ENCODE measurements at regions not wholly inside any gene's neighbourhood (a gene's known extent, or its start where the extent isn't known, plus 50 kb on each side); places are given as distances from the start of the nearest gene placed in this dataset.
"Not testable (repeated sequence)": the region's sequence is repeated elsewhere in the genome, so short reads cannot be mapped to it uniquely, and the experiment has no call there.

DNA sequence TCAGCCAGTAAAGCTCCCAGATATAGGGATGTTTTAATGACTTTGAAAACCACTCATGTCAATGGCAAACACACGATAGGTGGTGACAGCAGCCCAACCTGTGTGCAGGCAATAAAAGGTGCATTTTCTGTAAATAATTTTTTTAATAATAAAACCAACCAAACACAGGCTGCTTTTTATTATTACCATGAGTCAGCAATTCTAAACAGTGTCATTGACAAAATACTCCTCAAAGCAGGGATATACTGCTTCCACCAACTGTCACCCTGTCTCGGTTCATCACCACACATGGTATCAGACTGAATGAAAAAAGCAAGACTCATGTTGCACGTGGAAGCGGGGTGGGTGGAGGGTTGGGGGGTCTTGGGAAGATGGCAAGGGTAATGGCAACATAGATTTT, 195.9 kb downstream of the ANKRD60 start:
- no peak overlapping the region for H3K27ac Mint-ChIP-seq
- H3K4me3 Mint-ChIP-seq: no peak overlapping the region
- no peaks in the 10 kb centered on the region for H4K20me1 ChIP-seq (ENCODE audit: control insufficient read depth, insufficient read depth, insufficient read length)
- no peak overlapping the region for H3K4ac ChIP-seq (ENCODE audit: low read depth, low read length)
- H3K27ac ChIP-seq (ENCODE audit: insufficient read length, low read depth, low read length): no peak overlapping the region
- no peaks in the 10 kb centered on the region for H3K9me3 ChIP-seq (ENCODE audit: control insufficient read depth, low read depth, low read length)
- H3K18ac ChIP-seq (ENCODE audit: insufficient read length, low read depth, low read length): no peak overlapping the region
- H2BK120ac ChIP-seq (ENCODE audit: low read depth, low read length, poor library complexity, severe bottlenecking): no peak overlapping the region
- TF ChIP-seq, protein P1, sequence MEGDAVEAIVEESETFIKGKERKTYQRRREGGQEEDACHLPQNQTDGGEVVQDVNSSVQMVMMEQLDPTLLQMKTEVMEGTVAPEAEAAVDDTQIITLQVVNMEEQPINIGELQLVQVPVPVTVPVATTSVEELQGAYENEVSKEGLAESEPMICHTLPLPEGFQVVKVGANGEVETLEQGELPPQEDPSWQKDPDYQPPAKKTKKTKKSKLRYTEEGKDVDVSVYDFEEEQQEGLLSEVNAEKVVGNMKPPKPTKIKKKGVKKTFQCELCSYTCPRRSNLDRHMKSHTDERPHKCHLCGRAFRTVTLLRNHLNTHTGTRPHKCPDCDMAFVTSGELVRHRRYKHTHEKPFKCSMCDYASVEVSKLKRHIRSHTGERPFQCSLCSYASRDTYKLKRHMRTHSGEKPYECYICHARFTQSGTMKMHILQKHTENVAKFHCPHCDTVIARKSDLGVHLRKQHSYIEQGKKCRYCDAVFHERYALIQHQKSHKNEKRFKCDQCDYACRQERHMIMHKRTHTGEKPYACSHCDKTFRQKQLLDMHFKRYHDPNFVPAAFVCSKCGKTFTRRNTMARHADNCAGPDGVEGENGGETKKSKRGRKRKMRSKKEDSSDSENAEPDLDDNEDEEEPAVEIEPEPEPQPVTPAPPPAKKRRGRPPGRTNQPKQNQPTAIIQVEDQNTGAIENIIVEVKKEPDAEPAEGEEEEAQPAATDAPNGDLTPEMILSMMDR (conservative IDR thresholded peaks at IDR 0.05): no peak
- H2AFZ ChIP-seq (ENCODE audit: low read length): no peak overlapping the region
- no peak overlapping the region for H3K56ac ChIP-seq (ENCODE audit: insufficient read length, low read depth, low read length)
- H3K4me1 Mint-ChIP-seq: peaks cover 4 to 6% of the 10 kb centered on the region in 2 experiments; a peak in 2 of 4 replicates
- no peaks in the 10 kb centered on the region for H3K36me3 Mint-ChIP-seq (ENCODE audit: insufficient read depth in 1 of 3, low read depth in 3 of 3)
- no CpG with 5 or more reads among the region's 4 CpGs for WGBS (ENCODE audit: extremely low coverage, insufficient read length, low lambda C conversion rate)
- no peaks in the 10 kb centered on the region for H3K79me1 ChIP-seq (ENCODE audit: insufficient read depth, low read depth, low read length, poor library complexity, severe bottlenecking)
- no peaks in the 10 kb centered on the region for H3K9me3 Mint-ChIP-seq
- no peak overlapping the region for H2BK15ac ChIP-seq (ENCODE audit: low read depth, low read length)
- no peaks in the 10 kb centered on the region for H3K79me2 ChIP-seq (ENCODE audit: insufficient read depth, low read length)
- H4K8ac ChIP-seq (replicated peaks; ENCODE audit: insufficient read length, low read depth, low read length): no peak overlapping the region
- H2BK20ac ChIP-seq (ENCODE audit: low read depth, low read length, poor library complexity, severe bottlenecking): no peak overlapping the region
- no peak for DNase-seq
- no peaks in the 10 kb centered on the region for H3K27me3 Mint-ChIP-seq (ENCODE audit: low read depth)
- no peaks in the 10 kb centered on the region for H3K27me3 ChIP-seq (ENCODE audit: insufficient read depth, low read length)
- no peak overlapping the region for H2BK12ac ChIP-seq (ENCODE audit: insufficient read length, low read depth, low read length)
- no peak overlapping the region for H3T11ph ChIP-seq (ENCODE audit: low read length)
- no peak overlapping the region for H2BK5ac ChIP-seq (ENCODE audit: insufficient read length, low read length)
- H4K5ac ChIP-seq (ENCODE audit: insufficient read length, low read depth, low read length): no peak overlapping the region
- H3K23ac ChIP-seq (ENCODE audit: insufficient read length, low read depth, low read length): no peak overlapping the region
- H3K4me2 ChIP-seq (ENCODE audit: insufficient read depth, insufficient read length, low read length): no peak overlapping the region
- no peaks in the 10 kb centered on the region for H3K23me2 ChIP-seq (ENCODE audit: insufficient read length, low read depth, low read length, poor library complexity, severe bottlenecking)
- no peak overlapping the region for H2AK5ac ChIP-seq (ENCODE audit: insufficient read length, low read length)
- no peak overlapping the region for H3K9ac ChIP-seq (ENCODE audit: extremely low read depth, insufficient read length, low read length)
- no peak overlapping the region for H3K14ac ChIP-seq (ENCODE audit: insufficient read depth, low read length)
- H3K4me1 ChIP-seq (ENCODE audit: insufficient read depth, low read length): no peaks in the 10 kb centered on the region
- H4K91ac ChIP-seq (ENCODE audit: insufficient read length, low read depth, low read length): no peak overlapping the region

DNA sequence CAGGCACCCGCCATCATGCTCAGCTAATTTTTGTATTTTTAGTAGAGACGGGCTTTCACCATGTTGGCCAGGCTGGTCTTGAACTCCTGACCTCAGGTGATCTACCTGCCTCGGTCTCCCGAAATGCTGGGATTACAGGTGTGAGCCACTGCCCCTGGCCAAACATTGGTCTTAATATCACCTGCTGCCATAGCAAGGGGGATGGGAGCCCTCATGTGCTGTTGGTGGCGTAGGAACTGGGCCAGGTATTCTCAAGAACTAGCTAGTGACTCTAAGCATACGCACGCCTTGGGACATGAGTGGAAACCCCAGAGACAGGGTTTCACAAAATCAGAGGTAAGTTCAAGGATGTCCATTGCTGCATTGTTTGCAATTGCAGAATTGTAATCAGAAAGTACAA, 197.1 kb downstream of the ANKRD60 start:
- H3K4me2 ChIP-seq (ENCODE audit: insufficient read depth, insufficient read length, low read length); DNase-seq; H2BK120ac ChIP-seq (ENCODE audit: low read depth, low read length, poor library complexity, severe bottlenecking); H3T11ph ChIP-seq (ENCODE audit: low read length); H2BK12ac ChIP-seq (ENCODE audit: insufficient read length, low read depth, low read length); H3K14ac ChIP-seq (ENCODE audit: insufficient read depth, low read length); H3K23me2 ChIP-seq (ENCODE audit: insufficient read length, low read depth, low read length, poor library complexity, severe bottlenecking); H4K20me1 ChIP-seq (ENCODE audit: control insufficient read depth, insufficient read depth, insufficient read length); H3K79me2 ChIP-seq (ENCODE audit: insufficient read depth, low read length); H2AFZ ChIP-seq (ENCODE audit: low read length); H2AK5ac ChIP-seq (ENCODE audit: insufficient read length, low read length); H4K91ac ChIP-seq (ENCODE audit: insufficient read length, low read depth, low read length); H3K27ac ChIP-seq (ENCODE audit: insufficient read length, low read depth, low read length); H3K4me3 Mint-ChIP-seq; H3K27me3 Mint-ChIP-seq (ENCODE audit: low read depth); H3K18ac ChIP-seq (ENCODE audit: insufficient read length, low read depth, low read length); H3K27me3 ChIP-seq (ENCODE audit: insufficient read depth, low read length); H3K4me1 ChIP-seq (ENCODE audit: insufficient read depth, low read length); H3K79me1 ChIP-seq (ENCODE audit: insufficient read depth, low read depth, low read length, poor library complexity, severe bottlenecking); H3K27ac Mint-ChIP-seq; H4K5ac ChIP-seq (ENCODE audit: insufficient read length, low read depth, low read length); H3K56ac ChIP-seq (ENCODE audit: insufficient read length, low read depth, low read length); H3K9me3 ChIP-seq (ENCODE audit: control insufficient read depth, low read depth, low read length); H3K4me1 Mint-ChIP-seq; H2BK5ac ChIP-seq (ENCODE audit: insufficient read length, low read length); H3K9ac ChIP-seq (ENCODE audit: extremely low read depth, insufficient read length, low read length); H2BK20ac ChIP-seq (ENCODE audit: low read depth, low read length, poor library complexity, severe bottlenecking); H3K36me3 Mint-ChIP-seq (ENCODE audit: insufficient read depth in 1 of 3, low read depth in 3 of 3); H3K23ac ChIP-seq (ENCODE audit: insufficient read length, low read depth, low read length); H3K4ac ChIP-seq (ENCODE audit: low read depth, low read length); H3K9me3 Mint-ChIP-seq; H2BK15ac ChIP-seq (ENCODE audit: low read depth, low read length); H4K8ac ChIP-seq (replicated peaks; ENCODE audit: insufficient read length, low read depth, low read length): not testable (repeated sequence)
- no CpG with 5 or more reads among the region's 7 CpGs for WGBS (ENCODE audit: extremely low coverage, insufficient read length, low lambda C conversion rate)
